ENCODE measurements at regions not wholly inside any gene's neighbourhood (a gene's known extent, or its start where the extent isn't known, plus 50 kb on each side); places are given as distances from the start of the nearest gene placed in this dataset.

- TF ChIP-seq MAX (IDR thresholded peaks at IDR 0.05) (no peak), CEBPB (IDR thresholded peaks at IDR 0.05) (no peak), NFIC (IDR thresholded peaks at IDR 0.05) (no peak), RAD21 (IDR thresholded peaks at IDR 0.05; ENCODE audit: low read depth) (no peak), EP300 (IDR thresholded peaks at IDR 0.05; ENCODE audit: borderline replicate concordance) (no peak), YY1 (IDR thresholded peaks at IDR 0.05; ENCODE audit: low read depth) (no peak), ZBTB7A (IDR thresholded peaks at IDR 0.05; ENCODE audit: low read depth) (no peak), REST (IDR thresholded peaks at IDR 0.05; ENCODE audit: low read depth) (no peak), TEAD4 (IDR thresholded peaks at IDR 0.05) (no peak), FOXM1 (IDR thresholded peaks at IDR 0.05; ENCODE audit: borderline replicate concordance, low read depth) (no peak)
These were observed 175.1 kb upstream of the PCSK5 start for GRCh38 chr9:75715360-75715759.

GRCh38 chr9:75718677-75719076 lies 171.8 kb upstream of the PCSK5 start:
- TF ChIP-seq TCF12 (IDR thresholded peaks at IDR 0.05; ENCODE audit: low read depth) = no peak
- TF ChIP-seq YY1 (IDR thresholded peaks at IDR 0.05; ENCODE audit: low read depth) = no peak
- no peak for TF ChIP-seq USF1 (IDR thresholded peaks at IDR 0.05)
- TF ChIP-seq EGR1 (IDR thresholded peaks at IDR 0.05) = no peak
- TF ChIP-seq FOXM1 (IDR thresholded peaks at IDR 0.05; ENCODE audit: borderline replicate concordance, low read depth) = no peak
- no peak for TF ChIP-seq RAD21 (IDR thresholded peaks at IDR 0.05; ENCODE audit: low read depth)
- no peak for TF ChIP-seq ZBTB7A (IDR thresholded peaks at IDR 0.05; ENCODE audit: low read depth)
- no peak for TF ChIP-seq REST (IDR thresholded peaks at IDR 0.05; ENCODE audit: low read depth)
- no peak for TF ChIP-seq NFIC (IDR thresholded peaks at IDR 0.05)
- no peak for TF ChIP-seq TEAD4 (IDR thresholded peaks at IDR 0.05)
- no peak for TF ChIP-seq MAX (IDR thresholded peaks at IDR 0.05)
- no peak for TF ChIP-seq CEBPB (IDR thresholded peaks at IDR 0.05)
- no peak for TF ChIP-seq TAF1 (IDR thresholded peaks at IDR 0.05; ENCODE audit: low read depth)
- no peak for TF ChIP-seq EP300 (IDR thresholded peaks at IDR 0.05; ENCODE audit: borderline replicate concordance)
- TF ChIP-seq CREB1 (IDR thresholded peaks at IDR 0.05; ENCODE audit: low read depth) = no peak

GRCh38 chr9:75728391-75728790 lies 162.1 kb upstream of the PCSK5 start:
- TF ChIP-seq TAF1 (IDR thresholded peaks at IDR 0.05; ENCODE audit: low read depth) = no peak
- no peak for TF ChIP-seq FOXM1 (IDR thresholded peaks at IDR 0.05; ENCODE audit: borderline replicate concordance, low read depth)
- TF ChIP-seq TCF12 (IDR thresholded peaks at IDR 0.05; ENCODE audit: low read depth) = no peak
- TF ChIP-seq RAD21 (IDR thresholded peaks at IDR 0.05; ENCODE audit: low read depth) = no peak
- no peak for TF ChIP-seq USF1 (IDR thresholded peaks at IDR 0.05)
- no peak for TF ChIP-seq EGR1 (IDR thresholded peaks at IDR 0.05)
- no peak for TF ChIP-seq REST (IDR thresholded peaks at IDR 0.05; ENCODE audit: low read depth)
- no peak for TF ChIP-seq MAX (IDR thresholded peaks at IDR 0.05)
- TF ChIP-seq YY1 (IDR thresholded peaks at IDR 0.05; ENCODE audit: low read depth) = no peak
- TF ChIP-seq CREB1 (IDR thresholded peaks at IDR 0.05; ENCODE audit: low read depth) = no peak

- no peak for TF ChIP-seq ZBTB7A (IDR thresholded peaks at IDR 0.05; ENCODE audit: low read depth)
- TF ChIP-seq MAX (IDR thresholded peaks at IDR 0.05) = no peak
- TF ChIP-seq EP300 (IDR thresholded peaks at IDR 0.05; ENCODE audit: borderline replicate concordance) = no peak
- no peak for TF ChIP-seq FOXM1 (IDR thresholded peaks at IDR 0.05; ENCODE audit: borderline replicate concordance, low read depth)
- no peak for TF ChIP-seq CEBPB (IDR thresholded peaks at IDR 0.05)
- TF ChIP-seq NFIC (IDR thresholded peaks at IDR 0.05) = no peak
- TF ChIP-seq RAD21 (IDR thresholded peaks at IDR 0.05; ENCODE audit: low read depth) = no peak
- no peak for TF ChIP-seq EGR1 (IDR thresholded peaks at IDR 0.05)
- TF ChIP-seq REST (IDR thresholded peaks at IDR 0.05; ENCODE audit: low read depth) = no peak
- no peak for TF ChIP-seq YY1 (IDR thresholded peaks at IDR 0.05; ENCODE audit: low read depth)
- TF ChIP-seq CREB1 (IDR thresholded peaks at IDR 0.05; ENCODE audit: low read depth) = no peak
- no peak for TF ChIP-seq TAF1 (IDR thresholded peaks at IDR 0.05; ENCODE audit: low read depth)
- no peak for TF ChIP-seq TCF12 (IDR thresholded peaks at IDR 0.05; ENCODE audit: low read depth)
- TF ChIP-seq USF1 (IDR thresholded peaks at IDR 0.05) = no peak
- no peak for TF ChIP-seq TEAD4 (IDR thresholded peaks at IDR 0.05)
These were observed 155.7 kb upstream of the PCSK5 start for GRCh38 chr9:75734802-75735201.

Measured in Ishikawa (cell line).